M059J (cell line): ENCODE measurements at regions not wholly inside any gene's neighbourhood (a gene's known extent, or its start where the extent isn't known, plus 50 kb on each side); places are given as distances from the start of the nearest gene placed in this dataset.
"Not testable (repeated sequence)": the region's sequence is repeated elsewhere in the genome, so short reads cannot be mapped to it uniquely, and the experiment has no call there.

Source experiments
- DNase-seq: peaks from one replicate; pipeline ENCODE4 v3.0.0-alpha.2; 2012; ENCODE audit warnings: low read depth

DNA sequence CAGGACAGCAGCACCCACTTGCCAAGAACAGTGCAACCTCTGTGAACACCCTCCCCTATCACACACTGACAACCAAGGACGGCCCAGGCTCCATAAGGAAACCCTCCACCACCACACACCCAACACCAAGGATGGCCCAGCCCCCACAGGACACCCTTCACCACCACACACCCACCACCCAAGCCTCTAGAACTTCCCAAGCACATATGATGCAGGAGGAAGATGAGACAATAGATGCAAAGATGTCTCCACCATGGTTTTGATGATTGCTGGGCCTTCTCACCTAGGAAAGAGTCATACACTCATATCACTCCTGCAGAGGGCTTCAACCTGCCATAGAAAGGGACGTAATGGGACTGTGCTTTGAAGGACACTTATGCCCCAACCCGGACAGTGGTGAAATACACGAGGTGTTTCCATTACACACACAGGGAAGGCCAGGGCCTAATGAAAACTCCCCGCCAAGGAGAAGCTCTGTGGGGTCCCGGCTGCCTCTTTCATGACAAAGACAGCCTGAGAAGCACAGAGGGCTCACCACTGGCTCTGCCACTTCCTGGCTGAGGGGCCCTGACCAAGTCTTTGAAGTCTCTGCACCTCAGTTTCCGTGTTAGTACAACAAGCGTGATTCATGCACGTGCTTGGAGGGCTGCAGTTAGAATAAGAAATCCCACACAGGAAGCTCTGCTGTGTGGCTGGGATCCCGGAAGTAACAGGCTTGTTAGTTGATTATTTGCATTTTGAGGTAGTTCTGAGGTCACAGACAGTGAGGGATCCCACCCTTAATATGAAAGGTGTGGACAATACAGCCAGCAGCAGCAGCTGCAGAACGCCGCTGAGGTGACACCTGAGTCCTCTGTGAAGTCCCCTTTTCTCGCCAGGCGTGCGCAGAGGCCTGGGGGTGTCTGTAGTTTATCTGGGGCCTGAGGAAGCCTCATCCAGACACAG is 61.9 kb upstream of the ATP12A start:
- DNase-seq: no peak

DNA sequence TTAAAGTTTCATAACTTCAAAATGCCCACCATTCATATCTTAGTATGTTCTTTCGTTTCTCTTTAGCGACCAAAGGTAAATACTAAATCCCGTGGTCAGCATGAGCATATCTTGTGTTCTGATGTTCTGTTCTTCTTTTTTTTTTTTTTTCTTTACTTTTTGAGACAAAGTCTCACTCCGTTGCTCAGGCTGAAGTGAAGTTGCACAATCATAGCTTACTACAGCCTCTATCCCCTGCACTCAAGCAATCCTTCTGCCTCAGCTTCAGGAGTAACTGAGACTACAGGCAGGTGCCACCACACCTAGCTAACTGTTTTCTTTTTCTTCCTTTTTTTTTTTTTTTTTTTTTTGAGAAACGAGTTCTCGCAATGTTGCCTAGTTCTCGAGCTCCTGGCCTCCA is 60.9 kb upstream of the ATP12A start:
- no peak for DNase-seq

DNA sequence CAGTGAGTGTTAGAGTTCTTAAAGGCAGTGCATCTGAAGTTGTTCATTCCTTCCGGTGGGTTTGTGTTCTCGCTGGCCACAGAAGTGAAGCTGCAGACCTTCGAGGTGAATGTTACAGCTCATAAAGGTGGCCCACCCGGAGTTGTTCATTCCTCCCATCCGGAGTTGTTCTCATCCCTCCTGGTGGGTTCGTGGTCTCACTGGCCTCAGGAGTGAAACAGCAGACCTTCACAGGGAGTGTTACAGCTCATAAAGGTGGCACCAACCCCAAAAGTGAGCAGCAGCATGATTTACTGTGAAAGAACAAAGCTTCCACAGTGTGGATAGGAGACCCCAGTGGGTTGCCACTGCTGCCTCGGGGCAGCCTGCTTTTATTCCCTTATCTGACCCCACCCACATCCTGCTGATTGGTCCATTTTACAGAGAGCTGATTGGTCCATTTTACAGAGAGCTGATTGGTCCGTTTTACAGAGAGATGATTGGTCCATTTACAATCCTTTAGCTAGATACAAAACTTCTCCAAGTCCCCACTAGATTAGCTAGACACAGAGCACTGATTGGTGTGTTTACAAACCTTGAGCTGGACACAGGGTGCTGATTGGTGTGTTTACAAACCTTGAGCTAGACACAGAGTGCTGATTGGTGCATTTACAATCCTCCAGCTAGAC is 57.6 kb upstream of the ATP12A start:
- DNase-seq: not testable (repeated sequence)

GRCh38 chr13:24623149-24623665 is 57.0 kb upstream of the ATP12A start:
- DNase-seq: no peak

DNA sequence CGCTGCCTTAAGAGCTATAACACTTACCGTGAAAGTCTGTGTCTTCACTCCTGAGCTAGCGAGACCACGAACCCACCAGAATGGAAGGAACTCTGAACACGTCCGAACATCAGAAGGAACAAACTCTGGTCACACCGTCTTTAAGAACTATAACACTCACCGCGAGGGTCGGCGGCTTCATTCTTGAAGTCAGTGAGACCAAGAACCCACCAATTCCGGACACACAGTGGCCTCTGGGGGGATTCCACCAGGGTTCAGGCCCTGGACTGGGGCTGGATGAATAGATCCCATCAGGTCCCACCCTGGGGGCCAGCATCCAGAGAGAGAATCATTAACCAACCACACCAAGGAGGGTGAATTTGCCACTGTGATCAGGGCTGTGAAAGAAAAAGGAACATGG is 55.8 kb upstream of the ATP12A start:
- DNase-seq: no peak

GRCh38 chr13:24624801-24625231 is 55.4 kb upstream of the ATP12A start:
- DNase-seq: no peak

DNA sequence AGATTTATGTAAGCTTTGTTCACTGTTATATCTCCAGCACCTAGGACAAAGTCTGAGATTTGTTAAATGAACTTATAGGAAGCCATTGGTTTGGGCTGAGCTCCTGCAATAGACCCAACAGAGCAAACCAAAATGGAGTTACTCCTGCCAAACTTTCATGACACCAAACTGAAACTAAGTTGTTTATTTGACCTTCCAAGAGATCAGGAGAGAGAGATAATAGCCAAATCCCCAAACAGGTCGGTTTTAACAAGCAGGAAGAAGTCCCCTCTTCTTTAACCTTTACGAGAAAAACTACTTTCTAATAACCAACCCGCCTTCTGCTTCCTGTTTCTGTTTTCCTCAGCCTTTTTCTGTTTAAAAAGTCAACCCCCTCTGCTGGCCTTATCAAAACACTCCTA is 54.9 kb upstream of the ATP12A start:
- no peak for DNase-seq

- peak; percentile 6 for DNase-seq
These were observed 54.0 kb upstream of the ATP12A start for GRCh38 chr13:24625870-24626849.

- DNase-seq: no peak
These were observed 53.0 kb upstream of the ATP12A start for GRCh38 chr13:24627090-24627714.

- no peak for DNase-seq
These were observed 52.3 kb upstream of the ATP12A start for GRCh38 chr13:24627946-24628345.

- DNase-seq: peak; percentile 32
These were observed 50.9 kb upstream of the ATP12A start for GRCh38 chr13:24629320-24629719.

DNA sequence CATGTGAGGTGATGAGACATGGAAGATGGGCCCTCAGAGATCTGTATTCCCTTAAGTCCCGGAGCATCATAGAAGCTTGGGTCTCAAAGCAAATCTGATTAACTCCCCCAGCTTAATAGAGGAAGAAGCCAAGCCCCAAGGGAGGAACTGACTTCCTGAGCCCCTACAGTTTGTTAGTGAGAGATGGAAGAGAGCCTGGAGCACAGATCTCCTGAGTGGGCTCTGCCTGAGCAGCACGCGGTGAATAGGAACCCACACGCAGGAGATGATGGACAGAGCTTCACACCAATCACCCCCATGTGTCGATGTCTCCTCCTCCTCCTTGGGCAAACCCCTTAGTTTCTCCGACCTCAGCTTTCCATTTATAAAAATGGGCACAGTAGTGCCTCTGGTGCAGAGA is 50.1 kb upstream of the ATP12A start:
- DNase-seq: no peak
